ENCODE measurements at regions not wholly inside any gene's neighbourhood (a gene's known extent, or its start where the extent isn't known, plus 50 kb on each side); places are given as distances from the start of the nearest gene placed in this dataset.

DNA sequence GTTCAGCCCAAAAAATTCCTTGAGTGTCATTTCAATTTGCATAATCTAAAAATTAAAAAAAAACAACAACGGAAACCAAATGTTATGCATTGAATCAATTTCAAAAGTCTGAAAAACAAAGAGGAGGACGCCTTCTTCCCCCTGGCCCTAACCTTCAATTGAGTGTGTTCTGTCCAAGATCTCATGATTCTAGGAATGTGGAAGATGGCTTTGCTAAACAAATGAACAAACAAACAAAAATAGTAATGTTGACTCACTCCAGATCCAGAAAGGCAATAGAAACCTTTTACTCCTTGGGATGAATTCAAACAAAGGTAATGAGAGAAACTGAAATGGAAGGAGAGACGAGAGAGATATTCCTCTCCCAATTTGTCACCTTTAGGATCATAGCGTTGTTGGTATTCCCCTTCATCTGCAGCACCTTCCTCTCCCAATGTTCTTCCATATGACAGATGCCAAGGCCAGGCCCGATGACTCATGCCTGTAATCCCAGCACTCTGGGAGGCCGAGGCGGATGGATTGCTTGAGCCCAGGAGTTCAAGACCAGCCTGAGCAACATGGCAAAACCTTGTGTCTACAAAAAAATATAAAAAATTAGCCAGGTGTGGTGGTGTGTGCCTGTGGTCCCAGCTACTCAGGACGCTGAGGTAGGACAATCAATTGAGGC is 109.2 kb upstream of the ADGRF1 start:
- TF ChIP-seq, protein P1, sequence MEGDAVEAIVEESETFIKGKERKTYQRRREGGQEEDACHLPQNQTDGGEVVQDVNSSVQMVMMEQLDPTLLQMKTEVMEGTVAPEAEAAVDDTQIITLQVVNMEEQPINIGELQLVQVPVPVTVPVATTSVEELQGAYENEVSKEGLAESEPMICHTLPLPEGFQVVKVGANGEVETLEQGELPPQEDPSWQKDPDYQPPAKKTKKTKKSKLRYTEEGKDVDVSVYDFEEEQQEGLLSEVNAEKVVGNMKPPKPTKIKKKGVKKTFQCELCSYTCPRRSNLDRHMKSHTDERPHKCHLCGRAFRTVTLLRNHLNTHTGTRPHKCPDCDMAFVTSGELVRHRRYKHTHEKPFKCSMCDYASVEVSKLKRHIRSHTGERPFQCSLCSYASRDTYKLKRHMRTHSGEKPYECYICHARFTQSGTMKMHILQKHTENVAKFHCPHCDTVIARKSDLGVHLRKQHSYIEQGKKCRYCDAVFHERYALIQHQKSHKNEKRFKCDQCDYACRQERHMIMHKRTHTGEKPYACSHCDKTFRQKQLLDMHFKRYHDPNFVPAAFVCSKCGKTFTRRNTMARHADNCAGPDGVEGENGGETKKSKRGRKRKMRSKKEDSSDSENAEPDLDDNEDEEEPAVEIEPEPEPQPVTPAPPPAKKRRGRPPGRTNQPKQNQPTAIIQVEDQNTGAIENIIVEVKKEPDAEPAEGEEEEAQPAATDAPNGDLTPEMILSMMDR (IDR thresholded peaks at IDR 0.05; ENCODE audit: low read depth, low read length), result no peak
- no peak overlapping the region for H3K4me3 ChIP-seq (ENCODE audit: low read depth, low read length)

DNA sequence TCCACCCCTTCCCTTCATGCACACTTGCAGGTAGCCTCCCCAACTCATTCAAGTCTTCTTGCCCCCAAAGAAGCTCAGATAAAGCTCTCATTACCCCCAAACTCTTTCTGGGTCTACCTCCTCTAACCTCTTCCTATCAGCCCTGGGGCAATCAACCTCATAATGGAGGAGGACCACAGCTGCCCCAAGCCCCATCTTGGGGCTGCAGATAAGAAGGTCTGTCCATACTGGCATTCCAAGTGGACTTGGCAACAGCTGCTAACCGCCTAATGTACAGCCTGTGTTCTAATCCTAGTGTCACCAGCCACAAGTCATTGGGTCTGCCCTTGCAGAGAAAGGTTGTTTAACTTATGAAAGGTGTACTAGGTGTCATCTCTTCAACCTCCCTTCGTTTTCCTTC is 107.4 kb upstream of the ADGRF1 start:
- H3K4me3 ChIP-seq (ENCODE audit: low read depth, low read length), result no peak overlapping the region
- TF ChIP-seq, protein P1 (IDR thresholded peaks at IDR 0.05; ENCODE audit: low read depth, low read length), result no peak

- no peak overlapping the region for H3K4me3 ChIP-seq (ENCODE audit: low read depth, low read length)
- TF ChIP-seq, protein P1 (IDR thresholded peaks at IDR 0.05; ENCODE audit: low read depth, low read length), result no peak
Measured at GRCh38 chr6:47149066-47149465, 106.9 kb upstream of the ADGRF1 start.

DNA sequence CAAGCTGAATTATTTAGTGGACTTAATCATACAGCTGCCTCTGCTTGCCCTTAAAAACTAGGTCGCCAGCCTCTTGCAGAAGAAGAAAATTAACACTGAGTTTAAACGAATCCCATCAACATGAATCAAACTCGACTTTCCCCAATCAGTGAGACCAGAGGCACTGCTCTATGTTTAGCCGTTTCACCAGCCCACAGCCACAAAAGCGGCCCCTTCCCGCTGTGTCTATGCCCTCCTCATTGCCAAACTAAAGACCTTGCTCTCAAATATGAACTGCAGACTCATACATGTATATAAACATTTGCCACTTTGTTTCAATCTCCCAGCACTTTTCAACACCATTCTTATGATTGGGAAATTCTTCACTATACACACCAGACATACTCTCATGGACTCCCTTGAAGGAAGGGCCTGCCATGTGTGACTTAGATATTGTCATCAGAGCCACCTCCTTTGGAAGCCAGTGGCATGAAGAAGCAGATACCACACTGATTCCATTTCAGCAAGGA is 105.8 kb upstream of the ADGRF1 start:
- TF ChIP-seq, protein P1 (IDR thresholded peaks at IDR 0.05; ENCODE audit: low read depth, low read length), result no peak
- H3K4me3 ChIP-seq (ENCODE audit: low read depth, low read length), result no peak overlapping the region

GRCh38 chr6:47147175-47147727 is 105.1 kb upstream of the ADGRF1 start:
- TF ChIP-seq, protein P1 (IDR thresholded peaks at IDR 0.05; ENCODE audit: low read depth, low read length), result no peak
- no peak overlapping the region for H3K4me3 ChIP-seq (ENCODE audit: low read depth, low read length)

- no peak overlapping the region for H3K4me3 ChIP-seq (ENCODE audit: low read depth, low read length)
- TF ChIP-seq, protein P1 (IDR thresholded peaks at IDR 0.05; ENCODE audit: low read depth, low read length), result no peak
Measured at GRCh38 chr6:47146431-47147174, 104.5 kb upstream of the ADGRF1 start.

- H3K4me3 ChIP-seq (ENCODE audit: low read depth, low read length), result no peak overlapping the region
- TF ChIP-seq, protein P1 (IDR thresholded peaks at IDR 0.05; ENCODE audit: low read depth, low read length), result no peak
Measured at GRCh38 chr6:47145212-47145611, 103.1 kb upstream of the ADGRF1 start.
